ENCODE measurements at regions not wholly inside any gene's neighbourhood (a gene's known extent, or its start where the extent isn't known, plus 50 kb on each side); places are given as distances from the start of the nearest gene placed in this dataset.
"Not testable (repeated sequence)": the region's sequence is repeated elsewhere in the genome, so short reads cannot be mapped to it uniquely, and the experiment has no call there.

DNA sequence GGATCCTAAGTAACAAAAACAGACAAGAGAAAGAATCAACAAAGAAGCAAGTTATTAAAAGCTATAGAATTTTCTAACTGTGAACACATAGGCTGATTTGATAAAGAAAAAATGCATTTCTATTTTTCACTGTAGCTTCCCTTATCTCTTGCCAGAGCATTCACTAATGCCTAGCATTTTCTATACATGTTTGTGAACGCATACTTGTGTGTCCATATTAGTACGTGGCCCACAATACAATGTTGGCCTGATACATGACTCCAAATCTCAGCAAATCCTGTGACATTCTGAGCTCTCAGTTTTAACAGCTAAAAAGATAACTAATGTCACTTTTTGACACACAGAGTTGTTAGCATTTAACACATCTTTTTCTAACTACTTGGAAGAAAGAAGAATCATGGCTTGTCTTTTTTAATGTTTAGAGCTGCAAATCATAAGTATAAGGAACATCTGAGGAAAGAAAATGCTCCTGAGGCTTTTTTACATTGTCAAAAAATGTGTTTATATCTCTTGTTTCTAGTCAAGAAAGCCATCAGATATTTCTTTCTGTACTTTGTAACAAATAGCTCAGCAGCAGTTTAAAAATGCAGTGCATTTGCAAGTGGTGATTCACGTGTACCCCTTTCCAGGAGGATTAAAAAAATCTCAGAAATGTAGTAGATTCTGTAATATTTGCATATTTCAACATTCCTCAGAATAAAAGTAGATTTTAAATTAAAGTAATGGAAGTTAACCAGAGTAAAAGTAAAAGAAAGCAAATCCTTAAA, 1646.8 kb upstream of the TMEFF2 start:
- no peaks in the 10 kb centered on the region for H3K36me3 ChIP-seq
- DNase-seq = no peak
- no peaks in the 10 kb centered on the region for H3K27me3 ChIP-seq
- H3K27ac ChIP-seq = no peak overlapping the region
- ATAC-seq = no peak
- H3K4me3 ChIP-seq = no peak overlapping the region
- in situ Hi-C loops (cut with MboI; ENCODE audit: low sequenced_read_pairs in 4 of 4) (no loop called here), intact Hi-C loops (cut with DNase I; ENCODE audit: low total_unique reads) (no loop called here)
- no peaks in the 10 kb centered on the region for H3K9me3 ChIP-seq
- TF ChIP-seq, protein P1, sequence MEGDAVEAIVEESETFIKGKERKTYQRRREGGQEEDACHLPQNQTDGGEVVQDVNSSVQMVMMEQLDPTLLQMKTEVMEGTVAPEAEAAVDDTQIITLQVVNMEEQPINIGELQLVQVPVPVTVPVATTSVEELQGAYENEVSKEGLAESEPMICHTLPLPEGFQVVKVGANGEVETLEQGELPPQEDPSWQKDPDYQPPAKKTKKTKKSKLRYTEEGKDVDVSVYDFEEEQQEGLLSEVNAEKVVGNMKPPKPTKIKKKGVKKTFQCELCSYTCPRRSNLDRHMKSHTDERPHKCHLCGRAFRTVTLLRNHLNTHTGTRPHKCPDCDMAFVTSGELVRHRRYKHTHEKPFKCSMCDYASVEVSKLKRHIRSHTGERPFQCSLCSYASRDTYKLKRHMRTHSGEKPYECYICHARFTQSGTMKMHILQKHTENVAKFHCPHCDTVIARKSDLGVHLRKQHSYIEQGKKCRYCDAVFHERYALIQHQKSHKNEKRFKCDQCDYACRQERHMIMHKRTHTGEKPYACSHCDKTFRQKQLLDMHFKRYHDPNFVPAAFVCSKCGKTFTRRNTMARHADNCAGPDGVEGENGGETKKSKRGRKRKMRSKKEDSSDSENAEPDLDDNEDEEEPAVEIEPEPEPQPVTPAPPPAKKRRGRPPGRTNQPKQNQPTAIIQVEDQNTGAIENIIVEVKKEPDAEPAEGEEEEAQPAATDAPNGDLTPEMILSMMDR (IDR thresholded peaks at IDR 0.05 in 4 of 5, conservative IDR thresholded peaks at IDR 0.05 in 1 of 5) = no peak
- no peak for TF ChIP-seq POLR2A (IDR thresholded peaks at IDR 0.05)
- no peaks in the 10 kb centered on the region for H3K4me1 ChIP-seq

DNA sequence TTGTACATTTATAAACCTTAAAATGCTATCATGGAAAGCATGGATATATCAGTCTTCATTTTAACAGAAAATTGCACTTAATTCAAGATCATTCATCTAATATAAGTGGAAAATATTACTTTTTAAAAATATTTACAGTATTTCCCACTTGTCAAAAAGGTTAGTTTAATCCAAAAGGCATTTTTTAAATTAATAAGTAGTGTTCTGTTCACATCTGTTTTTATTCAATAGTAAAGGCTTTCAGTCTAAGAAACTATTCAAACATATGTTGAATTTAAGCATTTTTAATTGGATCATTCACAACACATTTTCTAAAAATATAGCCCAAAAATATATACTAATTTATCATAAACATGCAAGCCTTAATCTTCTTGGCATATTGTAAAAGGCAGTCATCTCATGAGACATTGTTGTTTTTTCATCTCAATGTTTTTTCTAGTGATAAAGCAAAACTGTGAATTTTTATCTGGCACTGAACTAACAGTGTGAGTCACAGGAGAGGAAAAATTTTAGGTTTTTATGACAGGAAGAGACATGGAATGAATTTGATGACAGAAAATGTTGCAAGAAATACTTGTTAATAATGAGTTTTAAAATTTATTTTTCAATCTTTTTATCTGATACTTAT, 1642.5 kb upstream of the TMEFF2 start:
- Histone ChIP-seq H3K36me3 (no peaks in the 10 kb centered on the region), H3K4me3 (no peak overlapping the region), H3K27ac (no peak overlapping the region), H3K9me3 (no peaks in the 10 kb centered on the region), H3K27me3 (no peaks in the 10 kb centered on the region), H3K4me1 (no peaks in the 10 kb centered on the region)
- DNase-seq (no peak), ATAC-seq (no peak)
- intact Hi-C loops (cut with DNase I; ENCODE audit: low total_unique reads) = no loop called here
- in situ Hi-C loops (cut with MboI; ENCODE audit: low sequenced_read_pairs in 4 of 4) = no loop called here
- TF ChIP-seq, protein P1 (IDR thresholded peaks at IDR 0.05 in 4 of 5, conservative IDR thresholded peaks at IDR 0.05 in 1 of 5) = no peak
- TF ChIP-seq POLR2A (IDR thresholded peaks at IDR 0.05) = no peak

DNA sequence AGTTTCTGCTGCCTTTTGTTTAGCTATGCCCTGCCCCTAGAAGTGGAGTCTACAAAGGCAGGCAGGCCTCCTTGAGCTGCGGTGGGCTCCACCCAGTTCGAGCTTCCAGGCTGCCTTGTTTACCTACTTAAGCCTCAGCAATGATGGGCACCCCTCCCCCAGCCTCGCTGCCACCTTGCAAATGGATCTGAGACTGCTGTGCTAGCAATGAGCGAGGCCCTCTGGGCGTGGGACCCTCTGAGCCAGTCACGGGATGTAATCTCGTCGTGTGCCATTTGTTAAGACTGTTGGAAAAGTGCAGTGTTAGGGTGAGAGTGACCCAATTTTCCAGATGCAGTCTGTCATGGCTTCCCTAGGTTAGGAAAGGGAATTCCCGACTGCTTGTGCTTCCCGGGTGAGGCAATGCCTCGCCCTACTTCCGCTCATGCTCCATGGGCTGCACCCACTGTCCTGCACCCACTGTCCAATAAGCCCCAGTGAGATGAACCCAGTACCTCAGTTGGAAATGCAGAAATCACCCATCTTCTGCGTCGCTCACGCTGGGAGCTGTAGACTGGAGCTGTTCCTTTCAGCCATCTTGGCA, 1641.8 kb upstream of the TMEFF2 start:
- intact Hi-C loops (cut with DNase I; ENCODE audit: low total_unique reads); ATAC-seq; in situ Hi-C loops (cut with MboI; ENCODE audit: low sequenced_read_pairs in 4 of 4); H3K9me3 ChIP-seq; H3K27me3 ChIP-seq; H3K4me3 ChIP-seq; DNase-seq; H3K27ac ChIP-seq; H3K4me1 ChIP-seq; H3K36me3 ChIP-seq: not testable (repeated sequence)

DNA sequence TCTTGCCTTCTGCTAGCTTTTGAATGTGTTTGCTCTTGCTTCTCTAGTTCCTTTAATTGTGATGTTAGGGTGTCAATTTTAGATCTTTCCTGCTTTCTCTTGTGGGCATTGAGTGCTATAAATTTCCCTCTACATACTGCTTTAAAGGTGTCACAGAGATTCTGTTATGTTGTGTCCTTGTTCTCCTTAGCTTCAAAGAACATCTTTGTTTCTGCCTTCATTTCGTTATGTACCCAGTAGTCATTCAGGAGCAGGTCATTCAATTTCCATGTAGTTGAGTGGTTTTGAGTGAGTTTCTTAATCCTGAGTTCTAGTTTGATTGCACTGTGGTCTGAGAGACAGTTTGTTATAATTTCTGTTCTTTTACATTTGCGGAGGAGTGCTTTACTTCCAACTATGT, 1639.2 kb upstream of the TMEFF2 start:
- intact Hi-C loops (cut with DNase I; ENCODE audit: low total_unique reads); in situ Hi-C loops (cut with MboI; ENCODE audit: low sequenced_read_pairs in 4 of 4); H3K4me3 ChIP-seq; H3K36me3 ChIP-seq; H3K27me3 ChIP-seq; H3K9me3 ChIP-seq; H3K4me1 ChIP-seq; ATAC-seq; H3K27ac ChIP-seq; DNase-seq: not testable (repeated sequence)

DNA sequence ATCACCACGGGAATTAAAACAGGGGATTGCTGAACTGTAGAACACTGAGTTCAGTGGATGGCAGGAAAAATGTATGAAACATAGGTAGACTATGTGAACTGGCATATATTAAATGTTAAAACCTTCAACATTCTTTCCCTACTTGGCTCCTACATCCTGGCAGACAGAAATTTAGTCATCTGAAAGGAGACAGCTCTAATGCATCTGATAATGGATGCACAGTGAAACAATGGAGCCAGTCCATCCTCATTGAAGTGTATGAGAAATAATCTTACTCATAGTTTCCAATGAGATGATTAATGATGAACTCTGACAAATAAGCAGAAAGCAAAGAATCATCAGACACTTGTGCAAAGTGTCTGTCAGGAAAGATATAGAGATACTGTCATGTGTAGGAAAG, 1629.7 kb upstream of the TMEFF2 start:
- H3K4me1 ChIP-seq = no peaks in the 10 kb centered on the region
- in situ Hi-C loops (cut with MboI; ENCODE audit: low sequenced_read_pairs in 4 of 4) (no loop called here), intact Hi-C loops (cut with DNase I; ENCODE audit: low total_unique reads) (no loop called here)
- no peaks in the 10 kb centered on the region for H3K27me3 ChIP-seq
- H3K9me3 ChIP-seq = no peaks in the 10 kb centered on the region
- H3K36me3 ChIP-seq = no peaks in the 10 kb centered on the region
- TF ChIP-seq, protein P1 (IDR thresholded peaks at IDR 0.05 in 4 of 5, conservative IDR thresholded peaks at IDR 0.05 in 1 of 5) = no peak
- TF ChIP-seq POLR2A (IDR thresholded peaks at IDR 0.05) = no peak
- no peak overlapping the region for H3K4me3 ChIP-seq
- no peak for DNase-seq
- ATAC-seq = no peak
- no peak overlapping the region for H3K27ac ChIP-seq
